GM18498 (cell line): ENCODE measurements at regions not wholly inside any gene's neighbourhood (a gene's known extent, or its start where the extent isn't known, plus 50 kb on each side); places are given as distances from the start of the nearest gene placed in this dataset.

Experiments
- ATAC-seq: cut with Tn5 transposase; IDR thresholded peaks from one replicate; pipeline ENCODE4 v1.9.1; 2021; ENCODE audit warnings: mild to moderate bottlenecking, moderate library complexity; ENCODE audit not compliant: unreplicated experiment

DNA sequence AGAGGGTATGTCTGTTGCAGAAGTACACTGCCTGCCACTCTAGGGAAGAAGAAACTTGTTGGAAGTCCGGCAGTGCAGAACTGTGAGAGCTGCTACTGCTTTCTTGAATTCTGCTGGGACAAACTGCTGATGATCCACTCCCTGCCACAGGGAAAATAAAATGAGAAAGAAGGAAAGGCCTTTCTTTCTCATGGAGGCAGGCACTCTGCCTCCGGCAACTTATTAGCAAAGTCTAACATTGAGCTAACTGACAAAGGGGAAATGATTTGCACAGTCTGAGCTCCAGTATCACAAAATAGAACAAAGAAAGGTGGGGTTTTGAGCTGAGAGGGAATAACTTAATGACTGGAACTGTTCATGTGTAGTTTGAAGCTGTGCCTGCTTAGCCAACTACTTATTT, 134.6 kb downstream of the AASDHPPT start:
- ATAC-seq, result no peak

DNA sequence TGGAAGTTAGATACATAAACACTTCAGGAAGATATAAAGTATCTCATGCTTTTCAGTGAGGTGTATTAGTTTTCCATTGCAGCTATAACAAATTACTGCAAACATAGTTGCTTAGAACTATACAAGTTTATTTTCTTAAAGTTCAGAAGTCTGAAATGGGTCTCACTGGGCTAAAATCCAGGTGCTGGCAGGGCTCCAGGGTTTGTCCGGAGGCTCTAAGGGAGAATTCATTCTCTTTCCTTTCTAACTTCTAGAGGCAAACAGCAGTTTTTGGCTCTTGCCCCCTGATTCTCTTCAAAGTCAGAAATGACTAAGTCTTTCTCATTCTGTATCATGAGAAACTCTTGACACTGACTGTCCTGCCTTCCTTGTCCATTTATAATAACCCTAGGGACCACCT, 138.8 kb downstream of the AASDHPPT start:
- no peak for ATAC-seq

DNA sequence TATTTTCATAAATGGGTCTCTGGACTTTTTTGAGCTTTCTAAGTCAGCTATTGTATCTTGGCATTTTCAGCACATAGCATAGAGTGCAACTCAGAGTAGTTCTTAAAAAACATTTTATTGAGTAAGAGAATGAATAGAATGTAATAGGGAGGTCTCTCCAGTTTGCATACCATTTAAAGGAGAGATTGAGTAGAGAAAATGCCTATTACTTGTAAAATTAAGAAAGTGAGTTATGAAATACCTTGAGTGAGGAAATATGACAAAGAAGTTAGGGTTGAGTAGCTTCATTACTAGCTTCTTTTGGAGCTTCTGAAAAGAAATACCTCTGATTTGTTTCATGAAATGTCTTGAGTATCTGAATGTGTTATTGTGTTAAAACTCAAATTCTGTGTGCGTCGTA, 140.0 kb downstream of the AASDHPPT start:
- ATAC-seq, result no peak

DNA sequence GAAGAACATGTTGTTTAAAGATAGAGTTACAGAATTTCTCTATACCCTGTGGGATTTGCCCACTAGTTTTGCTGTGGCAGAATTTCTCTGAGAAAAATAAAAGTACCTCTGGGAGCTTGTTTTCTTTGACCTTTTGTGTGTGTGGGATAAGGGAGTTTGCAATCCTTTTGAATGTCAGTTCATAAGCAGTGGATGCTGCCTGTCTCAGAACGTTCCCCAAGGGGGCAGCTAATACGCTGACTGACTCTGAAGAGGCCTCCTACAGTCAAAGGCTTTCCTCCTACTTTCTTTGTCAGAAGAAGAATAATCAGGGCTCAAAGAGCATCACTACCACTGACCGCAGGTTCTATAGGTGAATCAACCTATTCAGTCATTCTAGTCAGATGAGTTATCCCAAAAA, 140.6 kb downstream of the AASDHPPT start:
- ATAC-seq, result no peak

DNA sequence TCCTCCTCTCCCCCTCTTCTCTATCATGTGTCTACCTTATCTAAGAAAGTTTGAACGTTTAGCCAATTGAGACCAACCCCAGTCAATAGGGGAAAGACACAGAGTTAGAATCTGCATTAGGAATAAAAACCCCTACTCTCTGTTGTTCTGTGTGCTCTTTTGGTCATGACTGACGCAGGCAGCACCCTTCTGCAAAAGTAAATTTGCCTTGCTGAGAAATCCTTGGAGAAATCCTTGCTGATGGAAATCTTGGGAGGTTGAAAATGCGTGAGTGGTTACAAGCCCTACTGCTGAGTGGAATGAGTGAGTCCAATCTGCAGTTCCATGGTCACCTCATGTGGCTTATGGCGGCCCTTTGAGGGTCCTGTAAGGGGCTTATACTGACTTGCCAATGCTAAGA, 145.2 kb downstream of the AASDHPPT start:
- ATAC-seq, result no peak

DNA sequence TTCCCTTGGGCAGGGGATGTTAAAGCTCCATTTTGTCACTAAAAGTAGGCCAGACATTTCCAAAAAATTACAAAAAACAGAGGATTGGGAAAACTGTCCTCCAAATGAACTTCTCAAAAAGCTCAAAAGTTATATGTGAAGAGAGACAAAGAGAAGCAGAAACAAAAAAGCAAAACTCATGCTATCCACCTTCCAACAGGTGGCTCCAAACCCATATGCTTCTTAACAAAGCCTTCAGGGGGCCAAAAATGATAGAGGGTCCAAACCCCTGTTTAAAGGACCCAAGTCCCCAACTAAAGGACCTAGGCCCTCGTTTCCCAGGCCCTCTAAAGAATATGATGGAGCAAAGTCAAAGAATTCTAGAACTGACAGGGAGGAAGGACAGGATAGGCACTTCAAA, 146.7 kb downstream of the AASDHPPT start:
- no peak for ATAC-seq

DNA sequence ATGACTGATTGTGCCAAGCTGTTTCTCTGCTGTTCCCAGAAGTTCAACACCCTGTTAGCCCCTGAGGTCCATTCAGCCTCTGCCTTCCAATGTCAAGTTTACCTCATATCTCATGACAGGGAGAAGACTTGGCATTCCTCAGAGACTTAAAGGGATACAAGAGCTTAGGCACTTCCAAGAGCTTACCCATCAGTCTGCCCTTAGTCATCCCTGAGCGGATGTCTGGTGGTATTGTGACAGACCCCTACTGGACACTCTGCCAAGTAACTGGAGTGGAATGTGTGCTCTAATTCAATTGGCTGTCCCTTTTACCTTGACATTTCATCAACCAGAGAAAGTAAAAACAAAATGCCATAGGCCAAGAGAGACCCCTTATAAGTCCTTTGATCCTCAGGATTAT, 151.5 kb downstream of the AASDHPPT start:
- ATAC-seq, result no peak

DNA sequence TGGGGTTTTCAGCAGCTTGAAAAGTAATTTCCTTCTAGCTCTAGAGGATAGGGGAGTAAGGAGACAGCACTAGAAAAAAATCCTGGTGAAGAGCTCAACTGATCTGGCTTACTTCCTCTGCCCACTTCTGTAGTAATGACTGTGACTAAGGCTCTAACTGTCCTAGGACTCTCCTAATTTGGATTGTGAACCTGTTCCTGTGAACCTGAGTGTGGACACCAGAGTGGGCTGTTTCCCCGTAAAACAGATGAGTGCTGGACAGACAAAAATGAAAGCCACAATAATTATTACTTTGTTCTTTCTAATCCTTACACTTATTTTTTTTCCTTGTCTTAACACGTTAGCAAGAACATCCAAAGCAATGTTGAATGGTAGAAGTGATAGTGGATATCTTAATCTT, 154.1 kb downstream of the AASDHPPT start:
- no peak for ATAC-seq

DNA sequence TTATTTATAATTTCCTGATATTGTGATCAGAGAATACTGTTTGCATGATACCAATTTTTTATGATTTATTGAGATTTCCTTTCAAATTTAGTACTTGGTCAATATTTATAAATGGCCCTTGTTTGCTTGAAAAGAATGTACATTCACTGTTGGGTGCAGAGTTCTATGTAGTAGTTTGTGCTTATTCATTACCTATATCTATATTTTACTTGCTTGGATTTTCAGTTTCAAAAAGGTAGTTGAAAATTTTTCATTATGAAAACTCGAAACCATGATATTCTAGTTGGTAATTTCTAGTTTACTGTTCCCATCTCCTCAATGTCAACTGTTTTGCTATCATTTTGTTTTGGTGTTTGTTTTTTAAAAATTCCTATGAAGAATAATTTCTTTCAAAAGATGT, 155.7 kb downstream of the AASDHPPT start:
- no peak for ATAC-seq

DNA sequence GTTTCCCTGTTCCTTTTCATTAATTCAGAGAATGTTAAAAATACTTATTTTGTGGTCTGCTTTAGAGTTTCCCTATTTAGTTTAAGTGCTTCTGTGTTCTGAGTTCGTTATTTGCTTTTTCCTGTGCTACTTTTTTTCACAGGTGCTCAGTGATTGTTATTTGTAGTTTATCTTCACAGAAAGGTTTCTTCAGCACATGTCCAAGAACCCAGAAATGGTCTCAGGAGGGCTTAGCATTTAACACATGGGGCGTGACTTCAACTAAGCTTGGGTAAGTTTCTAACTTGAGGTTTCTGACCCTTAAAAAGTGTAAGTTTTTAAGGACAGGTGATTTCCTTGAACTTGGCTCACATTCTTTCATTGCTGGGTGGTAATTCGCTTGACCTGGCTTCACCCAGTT, 157.3 kb downstream of the AASDHPPT start:
- ATAC-seq, result no peak

DNA sequence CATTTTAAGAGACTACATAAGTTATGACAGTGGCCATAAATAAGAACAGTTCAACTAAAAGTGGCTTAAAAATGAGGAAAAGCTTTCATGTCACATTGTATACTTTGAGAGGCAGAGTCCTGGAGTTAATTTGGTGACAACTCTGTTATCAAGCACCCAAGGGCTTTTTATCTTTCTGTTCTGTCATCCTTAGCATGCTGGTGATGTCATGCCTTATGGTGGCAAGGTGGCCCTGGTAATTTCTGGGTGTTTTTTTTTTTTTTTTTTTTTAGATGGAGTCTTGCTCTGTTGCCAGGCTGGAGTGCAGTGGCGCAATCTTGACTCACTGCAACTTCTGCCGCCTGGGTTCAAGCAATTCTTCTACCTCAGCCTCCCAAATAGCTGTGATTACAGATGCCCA, 158.8 kb downstream of the AASDHPPT start:
- ATAC-seq, result no peak

DNA sequence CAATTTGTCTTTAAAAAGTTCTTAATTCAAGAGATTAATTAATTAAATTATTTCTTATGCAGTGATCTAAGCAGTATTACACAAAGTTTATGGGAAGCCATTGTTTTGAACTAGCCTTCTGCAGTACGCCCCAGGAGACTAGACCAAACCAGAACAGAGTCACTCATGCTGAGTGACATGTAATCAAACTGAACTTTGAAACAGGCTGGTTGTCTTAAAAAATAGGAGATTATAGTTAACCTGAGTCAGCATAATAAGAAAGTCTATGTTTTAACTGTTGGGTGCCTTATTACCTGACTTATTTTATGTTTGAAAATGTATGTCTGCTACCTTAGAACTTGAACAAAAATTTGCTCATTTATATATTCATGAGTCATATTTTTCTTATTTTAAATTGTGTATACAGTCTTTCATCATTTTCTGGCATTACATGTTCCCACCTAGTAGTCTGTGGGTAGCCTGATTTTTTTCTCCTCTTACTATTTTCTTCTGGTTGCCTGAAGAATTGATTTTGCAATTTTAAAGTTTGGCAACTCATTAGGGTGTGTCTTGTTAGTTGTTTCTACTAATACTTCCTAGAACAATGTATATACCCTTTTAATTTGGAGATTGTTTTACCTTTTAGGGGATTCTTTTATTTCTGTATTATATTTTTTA, 161.4 kb downstream of the AASDHPPT start:
- ATAC-seq, result no peak

DNA sequence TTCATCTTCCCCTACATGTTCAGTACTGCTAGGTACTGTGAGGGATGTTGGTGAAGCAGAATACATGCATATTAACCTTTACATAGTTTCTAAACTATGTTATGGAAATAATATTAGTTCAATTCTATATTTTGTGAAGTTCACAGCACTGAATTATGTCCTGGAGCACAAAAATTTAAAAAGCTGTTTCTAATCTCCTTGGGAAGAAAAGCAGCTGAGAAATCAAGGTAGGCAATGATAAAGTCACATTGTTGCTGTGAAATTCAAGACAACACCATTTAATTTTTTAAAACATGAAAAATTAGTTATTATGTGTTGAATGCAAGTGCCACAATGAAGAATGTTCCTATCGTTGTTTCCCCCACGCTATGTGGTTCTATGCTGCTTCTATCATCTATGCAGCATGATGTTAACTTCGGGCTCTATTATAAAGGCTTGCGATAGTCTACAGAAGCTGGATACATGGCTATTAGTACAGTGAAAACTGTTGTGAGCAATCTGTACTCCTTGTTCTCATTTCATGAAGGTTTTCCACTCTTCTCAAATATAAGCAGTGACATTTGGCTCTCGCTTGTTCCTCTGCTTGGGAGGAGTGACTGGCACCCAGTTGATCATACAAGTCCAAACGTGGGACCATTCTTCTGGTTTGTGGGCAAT, 164.3 kb downstream of the AASDHPPT start:
- ATAC-seq, result no peak

DNA sequence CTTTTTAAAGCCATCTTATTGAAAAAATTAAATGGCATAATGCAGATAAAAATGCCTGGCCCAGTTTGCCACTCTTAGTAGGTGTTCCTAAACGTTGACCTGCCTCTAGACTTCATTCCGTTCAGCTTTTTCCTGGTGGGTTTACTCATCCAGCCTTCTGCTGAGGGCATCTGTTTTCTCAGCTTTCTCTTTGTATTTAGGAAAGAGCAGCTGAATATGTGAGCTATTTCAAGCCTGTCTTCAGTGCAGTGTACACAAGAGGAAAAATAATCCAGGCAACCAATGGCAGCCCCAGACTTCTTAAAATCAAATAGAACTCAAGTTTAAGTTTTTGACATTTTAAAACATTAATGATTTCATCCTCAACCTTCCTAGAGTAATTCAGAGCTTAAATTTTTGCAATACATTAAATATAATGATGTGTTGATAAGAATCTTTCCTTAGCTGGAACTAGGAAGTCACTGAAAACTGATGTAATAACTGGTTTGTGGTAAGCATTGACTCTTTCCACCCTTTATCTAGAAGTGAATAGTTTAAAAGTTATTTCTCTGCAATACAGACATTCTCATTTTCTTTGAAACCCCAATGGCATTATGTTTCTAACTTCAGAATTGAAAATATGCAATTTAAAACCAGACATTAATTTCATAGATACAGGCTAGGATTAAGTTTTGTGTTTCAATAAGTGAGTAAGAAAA, 165.4 kb downstream of the AASDHPPT start:
- ATAC-seq, result no peak

DNA sequence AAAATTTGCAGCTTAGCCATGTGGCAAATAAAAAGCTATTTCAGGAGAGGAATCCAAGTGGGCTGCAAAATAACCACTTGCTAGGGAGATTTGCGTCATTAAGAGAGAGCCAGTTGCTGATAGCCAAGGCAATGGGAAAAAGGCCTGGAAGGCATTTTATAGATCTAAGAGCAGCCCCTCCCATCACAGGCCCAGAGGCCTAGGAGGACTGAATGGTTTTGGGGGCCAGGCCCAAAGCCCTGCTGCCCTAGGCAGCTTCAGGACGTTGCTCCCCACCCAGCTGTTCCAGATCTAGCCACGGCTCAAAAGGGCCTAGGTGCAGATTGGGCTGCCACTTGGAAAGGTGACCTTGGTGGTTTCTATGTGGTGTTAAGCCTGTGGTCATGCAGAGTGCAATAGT, 169.0 kb downstream of the AASDHPPT start:
- no peak for ATAC-seq

DNA sequence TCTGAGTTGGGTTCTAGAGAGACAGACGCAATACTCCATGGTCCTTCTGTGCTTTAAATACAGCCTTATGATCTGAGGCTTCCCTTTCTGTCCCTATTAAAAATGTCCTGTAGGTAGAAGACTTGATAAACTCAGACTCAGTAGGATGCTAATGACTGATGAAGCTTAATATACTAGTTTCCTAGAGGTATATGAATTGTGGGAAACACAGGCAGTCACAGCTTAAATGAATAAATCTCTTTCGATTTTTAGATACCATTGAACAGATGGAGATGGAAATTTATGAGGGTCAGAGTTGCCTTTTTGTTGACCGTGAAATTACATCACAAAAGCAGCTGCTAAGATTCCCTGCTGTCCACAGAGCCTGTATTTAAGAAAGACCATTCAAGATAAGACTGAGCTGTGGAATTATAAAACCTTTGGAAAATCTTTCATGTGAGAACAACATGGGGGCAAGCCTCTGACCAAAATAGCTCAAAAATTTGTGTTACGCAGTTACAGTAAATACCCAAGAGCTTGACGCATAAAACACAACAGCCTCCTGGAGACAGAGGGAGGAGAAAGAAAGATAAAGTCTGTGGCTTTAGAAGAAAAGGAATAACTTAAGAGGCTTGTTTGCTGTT, 172.3 kb downstream of the AASDHPPT start:
- ATAC-seq, result no peak

DNA sequence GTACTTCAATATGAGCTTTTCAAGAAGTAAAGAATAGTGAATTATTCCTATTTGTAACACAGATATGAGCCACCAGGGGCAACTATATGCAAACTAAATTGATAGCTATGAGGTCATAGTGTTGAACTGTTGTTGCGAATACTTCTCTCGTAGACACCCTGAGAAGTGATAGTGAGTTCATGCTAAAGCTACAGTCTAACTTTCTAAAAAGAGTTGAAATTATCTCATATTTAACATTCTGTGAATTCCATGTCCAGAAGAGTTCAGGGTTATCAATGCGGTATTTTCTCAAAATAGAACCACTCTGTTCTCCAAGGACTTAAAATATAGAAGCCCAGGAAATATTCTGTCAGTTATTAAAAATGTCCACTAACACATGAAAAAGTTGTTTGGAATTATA, 185.4 kb downstream of the AASDHPPT start:
- no peak for ATAC-seq

DNA sequence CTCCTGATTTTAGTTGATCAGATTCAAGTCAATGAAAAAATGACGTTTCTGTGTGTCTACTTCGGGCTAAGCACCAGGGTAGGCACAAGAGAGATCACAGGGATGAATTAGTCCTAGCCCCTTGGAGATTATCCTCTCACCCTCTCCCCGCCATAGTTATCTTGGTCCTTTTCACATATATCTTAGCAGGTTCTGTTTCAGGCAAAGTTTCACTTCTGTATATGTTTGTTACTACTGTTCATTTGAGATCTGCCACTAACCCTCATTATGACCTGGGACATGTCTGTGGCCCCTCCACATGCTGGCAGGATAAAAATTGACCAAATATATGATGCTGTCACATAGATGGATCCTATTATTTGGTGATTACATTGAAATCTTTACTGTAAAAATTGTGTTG, 186.1 kb downstream of the AASDHPPT start:
- ATAC-seq, result no peak

DNA sequence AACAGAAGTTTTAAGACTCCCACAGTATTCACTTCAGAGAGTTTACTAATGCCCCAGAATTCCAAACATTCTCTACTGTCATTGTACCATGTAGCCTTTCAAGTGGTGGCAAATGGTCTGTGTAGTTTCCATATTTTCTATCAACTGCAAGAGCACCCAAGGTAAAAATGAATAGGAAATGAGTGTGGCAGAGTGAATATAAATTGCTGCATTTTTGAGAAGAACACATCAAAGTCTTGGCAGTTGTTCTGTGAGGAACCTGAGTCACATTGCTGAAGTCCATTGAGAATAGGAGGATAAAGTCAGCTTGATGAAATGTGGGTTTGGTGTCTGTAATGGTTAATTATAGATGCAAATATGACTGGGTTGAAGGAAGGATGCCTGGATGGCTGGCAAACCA, 193.6 kb downstream of the AASDHPPT start:
- no peak for ATAC-seq

DNA sequence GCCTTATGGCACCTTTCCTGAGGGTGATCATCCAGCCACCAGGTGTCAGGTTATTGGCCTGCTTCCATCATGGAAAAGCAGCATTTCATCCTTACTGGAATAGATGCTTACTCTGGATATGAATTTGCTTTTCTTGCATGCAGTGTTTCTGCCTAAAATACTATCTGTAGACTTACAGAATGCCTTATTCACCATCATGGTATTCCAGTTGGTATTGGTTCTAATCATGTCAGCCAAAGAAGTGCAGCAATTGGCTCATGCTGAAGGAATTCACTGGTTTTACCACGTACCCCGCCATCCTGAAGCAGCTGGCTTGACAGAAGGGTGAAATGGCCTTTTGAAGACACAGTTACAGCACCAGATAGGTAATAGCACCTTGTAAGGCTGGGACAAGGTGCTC, 194.2 kb downstream of the AASDHPPT start:
- no peak for ATAC-seq

DNA sequence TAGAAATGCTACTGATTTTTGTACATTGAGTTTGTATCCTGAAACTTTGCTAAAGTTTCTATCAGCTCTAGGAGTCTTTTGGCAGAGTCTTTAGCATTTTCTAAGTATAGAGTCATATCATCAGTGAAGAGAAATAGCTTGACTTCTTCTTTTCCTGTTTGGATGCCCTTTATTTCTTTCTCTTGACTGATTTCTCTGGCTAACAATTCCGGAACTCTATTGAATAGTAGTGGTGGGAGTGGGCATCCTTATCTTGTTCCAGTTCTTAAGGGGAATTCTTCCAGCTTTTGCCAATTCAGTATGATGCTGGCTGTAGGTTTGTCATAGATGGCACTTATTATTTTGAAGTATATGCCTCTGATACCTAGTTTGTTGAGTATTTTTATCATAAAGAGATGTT, 197.7 kb downstream of the AASDHPPT start:
- no peak for ATAC-seq

DNA sequence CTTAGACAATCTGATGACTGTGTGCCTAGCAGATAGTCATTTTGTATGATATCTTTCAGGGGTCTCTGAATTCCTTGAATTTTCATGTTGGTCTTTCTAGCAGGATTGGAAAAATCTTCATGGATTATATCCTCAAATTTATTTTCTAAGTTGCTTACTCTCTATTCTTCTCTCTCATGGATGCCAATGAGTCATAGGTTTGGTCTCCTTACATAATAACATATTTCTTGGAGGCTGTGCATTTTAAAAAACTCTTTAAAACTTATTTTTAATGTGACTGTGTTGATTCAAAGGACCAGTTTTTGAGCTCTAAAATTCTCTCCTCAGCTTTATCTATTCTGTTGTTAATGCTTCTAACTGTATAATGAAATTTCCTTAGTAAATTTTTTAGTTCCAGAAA, 198.7 kb downstream of the AASDHPPT start:
- ATAC-seq, result no peak
